Lower leg skin (tissue), 3 donors: ENCODE measurements at regions not wholly inside any gene's neighbourhood (a gene's known extent, or its start where the extent isn't known, plus 50 kb on each side); places are given as distances from the start of the nearest gene placed in this dataset.

Experiments used
- POLR2A ChIP-seq, 2 donors: fragments of 450-650 bp; IDR thresholded peaks; one replicate each; pipeline ENCODE4 v1.6.1; 2016 to 2017; ENCODE audit warnings: antibody characterized with exemption in 2 of 2, mild to moderate bottlenecking in 1 of 2, moderate library complexity in 1 of 2
- TF ChIP-seq, protein P1 (sequence below), 3 donors: fragments of 450-650 bp; IDR thresholded peaks; one replicate each; pipeline ENCODE4 v1.5.1; 2016; ENCODE audit warnings: antibody characterized with exemption in 3 of 3, mild to moderate bottlenecking in 3 of 3, moderate library complexity in 2 of 3

DNA sequence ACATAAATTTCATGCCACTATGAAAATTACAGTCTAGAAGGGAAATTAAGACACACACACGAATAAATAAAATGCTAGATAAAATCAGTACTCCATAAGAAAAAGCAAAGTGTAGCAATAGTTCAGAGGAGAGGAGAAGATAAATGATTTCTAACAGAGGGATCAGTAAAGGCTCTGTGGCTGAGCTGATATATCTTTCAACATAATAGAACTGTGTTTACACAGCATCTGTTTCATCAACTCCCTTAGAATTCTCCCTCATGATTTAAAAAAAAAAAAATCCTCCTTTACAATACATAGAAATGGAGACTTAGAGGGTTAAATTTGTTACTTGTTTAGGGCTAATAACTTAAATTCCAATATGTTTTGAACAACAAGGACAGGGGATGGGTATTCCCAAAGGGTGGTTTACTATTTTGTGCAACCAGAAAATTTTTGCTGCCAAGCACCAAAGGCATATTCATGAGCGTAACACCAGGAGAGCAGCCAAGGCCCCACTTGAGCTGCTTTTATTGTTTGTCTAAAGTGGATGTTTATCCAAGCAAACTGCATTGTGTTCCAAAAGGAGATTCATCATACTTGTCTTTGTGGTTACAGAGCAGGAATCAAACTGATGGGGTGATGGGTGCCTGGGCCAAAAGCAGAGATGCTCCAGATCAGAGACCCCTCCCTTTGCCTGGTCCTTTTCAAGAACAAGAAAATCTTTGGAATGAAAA lies 162.7 kb downstream of the BMP4 start:
- TF ChIP-seq, protein P1, sequence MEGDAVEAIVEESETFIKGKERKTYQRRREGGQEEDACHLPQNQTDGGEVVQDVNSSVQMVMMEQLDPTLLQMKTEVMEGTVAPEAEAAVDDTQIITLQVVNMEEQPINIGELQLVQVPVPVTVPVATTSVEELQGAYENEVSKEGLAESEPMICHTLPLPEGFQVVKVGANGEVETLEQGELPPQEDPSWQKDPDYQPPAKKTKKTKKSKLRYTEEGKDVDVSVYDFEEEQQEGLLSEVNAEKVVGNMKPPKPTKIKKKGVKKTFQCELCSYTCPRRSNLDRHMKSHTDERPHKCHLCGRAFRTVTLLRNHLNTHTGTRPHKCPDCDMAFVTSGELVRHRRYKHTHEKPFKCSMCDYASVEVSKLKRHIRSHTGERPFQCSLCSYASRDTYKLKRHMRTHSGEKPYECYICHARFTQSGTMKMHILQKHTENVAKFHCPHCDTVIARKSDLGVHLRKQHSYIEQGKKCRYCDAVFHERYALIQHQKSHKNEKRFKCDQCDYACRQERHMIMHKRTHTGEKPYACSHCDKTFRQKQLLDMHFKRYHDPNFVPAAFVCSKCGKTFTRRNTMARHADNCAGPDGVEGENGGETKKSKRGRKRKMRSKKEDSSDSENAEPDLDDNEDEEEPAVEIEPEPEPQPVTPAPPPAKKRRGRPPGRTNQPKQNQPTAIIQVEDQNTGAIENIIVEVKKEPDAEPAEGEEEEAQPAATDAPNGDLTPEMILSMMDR (IDR thresholded peaks at IDR 0.05) = no peak
- no peak for TF ChIP-seq POLR2A (IDR thresholded peaks at IDR 0.05)
